PC-9 (cell line): ENCODE measurements at regions not wholly inside any gene's neighbourhood (a gene's known extent, or its start where the extent isn't known, plus 50 kb on each side); places are given as distances from the start of the nearest gene placed in this dataset.

ENCODE experiments used
- BruUV-seq: library from RNA; stranded (reverse); fragments of 400-500 nt; replicated peaks from 2 replicates; lab custom pipeline; 2021; lab: Mats Ljungman, UMichigan
- CTCF ChIA-PET: fragments of 300-600 bp; sonication (Branson Sonifier 250); formaldehyde crosslinking; loops from one replicate; lab custom pipeline; 2022; ENCODE audit warnings: antibody characterized with exemption; lab: Charles Lee
- POLR2A ChIA-PET: fragments of 300-600 bp; sonication (Branson Sonifier 250); formaldehyde crosslinking; loops from one replicate; lab custom pipeline; 2022; ENCODE audit warnings: antibody characterized with exemption; ENCODE audit not compliant: unreplicated experiment; lab: Charles Lee
- DNase-seq, 2 experiments: peaks; one replicate each; pipeline versions ENCODE4 v3.0.0 to v3.0.0-alpha.2; 2015 to 2022; ENCODE audit warnings: mixed read lengths in 1 of 2
- H2AFZ ChIP-seq: fragments of 200-600 bp; sonication (generic); 2 replicates; pipeline ENCODE4 v1.8.1; 2017; ENCODE audit warnings: antibody characterized with exemption
- H3F3A ChIP-seq: fragments of 200-600 bp; sonication (generic); 2 replicates; pipeline ENCODE4 v1.8.1; 2017; ENCODE audit warnings: antibody characterized with exemption, mild to moderate bottlenecking, low read depth; ENCODE audit not compliant: insufficient read depth
- H3K27ac ChIP-seq: fragments of 200-600 bp; sonication (generic); 2 replicates; pipeline ENCODE4 v1.6.1; 2016; ENCODE audit warnings: mixed run types
- H3K27me3 ChIP-seq: fragments of 200-600 bp; sonication (generic); 2 replicates; pipeline ENCODE4 v1.6.1; 2016; ENCODE audit warnings: low read depth, mixed run types; ENCODE audit not compliant: insufficient read depth
- H3K36me3 ChIP-seq: fragments of 200-600 bp; sonication (generic); 2 replicates; pipeline ENCODE4 v1.6.1; 2016; ENCODE audit warnings: low read depth, mixed run types
- H3K4me1 ChIP-seq: fragments of 200-600 bp; sonication (generic); replicated peaks from 2 replicates; pipeline ENCODE4 v1.6.1; 2016; ENCODE audit warnings: mixed run types; ENCODE audit not compliant: insufficient read depth
- H3K4me2 ChIP-seq: fragments of 200-600 bp; sonication (generic); 2 replicates; pipeline ENCODE4 v1.6.1; 2017; ENCODE audit warnings: mixed run types
- H3K4me3 ChIP-seq: fragments of 200-600 bp; sonication (generic); 2 replicates; pipeline ENCODE4 v1.6.1; 2016; ENCODE audit warnings: mixed run types
- H3K79me2 ChIP-seq: fragments of 200-600 bp; sonication (generic); 2 replicates; pipeline ENCODE4 v1.6.1; 2017; ENCODE audit warnings: low read depth, mixed run types
- H3K9me2 ChIP-seq: fragments of 200-600 bp; sonication (generic); 2 replicates; pipeline ENCODE4 v1.8.1; 2017; ENCODE audit warnings: mild to moderate bottlenecking; ENCODE audit not compliant: insufficient read depth
- H3K9me3 ChIP-seq: fragments of 200-600 bp; sonication (generic); 2 replicates; pipeline ENCODE4 v1.8.1; 2016; ENCODE audit warnings: low read depth; ENCODE audit not compliant: insufficient read depth
- H4K20me1 ChIP-seq: fragments of 200-600 bp; sonication (generic); 2 replicates; pipeline ENCODE4 v1.8.1; 2017; ENCODE audit not compliant: insufficient read depth
- CTCF ChIP-seq: fragments of 200-600 bp; sonication (generic); conservative IDR thresholded peaks from 2 replicates; pipeline ENCODE4 v1.6.1; 2017; ENCODE audit warnings: mixed run types, antibody characterized with exemption, mild to moderate bottlenecking, moderate library complexity
- EZH2 ChIP-seq: fragments of 200-600 bp; sonication (generic); IDR thresholded peaks from 2 replicates; pipeline ENCODE4 v1.8.0; 2017; ENCODE audit warnings: antibody characterized with exemption, low read depth
- intact Hi-C: fragments of 100-400 bp; cut with micrococcal nuclease; formaldehyde crosslinking; loops from one replicate; pipeline ENCODE4 v1.10.0; 2022; ENCODE audit not compliant: unreplicated experiment

- TF ChIP-seq EZH2, result no peak
- TF ChIP-seq CTCF, result no peak
- H3K4me2 ChIP-seq, result no peak overlapping the region
- no peaks in the 10 kb centered on the region for H3K4me1 ChIP-seq
- intact Hi-C loops, result no loop called here
- ChIA-PET POLR2A (no interaction called here), CTCF (no interaction called here)
- H3K9me3 ChIP-seq, result no peaks in the 10 kb centered on the region
- H3F3A ChIP-seq, result no peaks in the 10 kb centered on the region
- peaks cover 50% of the 10 kb centered on the region for H3K27me3 ChIP-seq
- H4K20me1 ChIP-seq, result no peaks in the 10 kb centered on the region; the same call in 1 of the 2 replicates
- no TSS peak for BruUV-seq
- H3K27ac ChIP-seq, result no peak overlapping the region
- no peaks in the 10 kb centered on the region for H3K79me2 ChIP-seq
- no peak overlapping the region for H3K4me3 ChIP-seq
- no peaks in the 10 kb centered on the region for H3K36me3 ChIP-seq
- H3K9me2 ChIP-seq, result no peaks in the 10 kb centered on the region
- no peak for DNase-seq
- H2AFZ ChIP-seq, result no peak overlapping the region
Observed at GRCh38 chr2:7269106-7269643, 352.0 kb downstream of the RNF144A start.

- H3K9me2 ChIP-seq, result no peaks in the 10 kb centered on the region
- peaks cover 42% of the 10 kb centered on the region for H3K27me3 ChIP-seq
- no peaks in the 10 kb centered on the region for H3K79me2 ChIP-seq
- ChIA-PET CTCF (no interaction called here), POLR2A (no interaction called here)
- no peaks in the 10 kb centered on the region for H3K9me3 ChIP-seq
- DNase-seq, result no peak
- no peak overlapping the region for H3K4me3 ChIP-seq
- H3K36me3 ChIP-seq, result no peaks in the 10 kb centered on the region
- H3K4me1 ChIP-seq, result no peaks in the 10 kb centered on the region
- H4K20me1 ChIP-seq, result no peaks in the 10 kb centered on the region; the same call in 1 of the 2 replicates
- no peaks in the 10 kb centered on the region for H3F3A ChIP-seq
- no peak overlapping the region for H3K4me2 ChIP-seq
- H2AFZ ChIP-seq, result no peak overlapping the region
- intact Hi-C loops, result no loop called here
- no peak overlapping the region for H3K27ac ChIP-seq
- no peak for TF ChIP-seq CTCF
- TF ChIP-seq EZH2, result no peak
- no TSS peak for BruUV-seq
Observed at GRCh38 chr2:7270011-7270431, 352.8 kb downstream of the RNF144A start.

GRCh38 chr2:7272210-7272609 lies 355.0 kb downstream of the RNF144A start:
- TF ChIP-seq EZH2 (no peak), CTCF (no peak)
- intact Hi-C loops, result no loop called here
- no peaks in the 10 kb centered on the region for H3K4me1 ChIP-seq
- no peak overlapping the region for H3K27ac ChIP-seq
- H3K27me3 ChIP-seq, result peaks cover 22% of the 10 kb centered on the region
- no peaks in the 10 kb centered on the region for H3F3A ChIP-seq
- POLR2A ChIA-PET, result no interaction called here
- no peak overlapping the region for H3K4me2 ChIP-seq
- no peaks in the 10 kb centered on the region for H3K9me3 ChIP-seq
- DNase-seq, result no peak
- no TSS peak for BruUV-seq
- CTCF ChIA-PET, result no interaction called here
- no peaks in the 10 kb centered on the region for H3K36me3 ChIP-seq
- H3K4me3 ChIP-seq, result no peak overlapping the region
- H4K20me1 ChIP-seq, result no peaks in the 10 kb centered on the region; the same call in 1 of the 2 replicates
- no peaks in the 10 kb centered on the region for H3K9me2 ChIP-seq
- no peaks in the 10 kb centered on the region for H3K79me2 ChIP-seq
- H2AFZ ChIP-seq, result no peak overlapping the region
